GM21381 (cell line): ENCODE measurements at regions not wholly inside any gene's neighbourhood (a gene's known extent, or its start where the extent isn't known, plus 50 kb on each side); places are given as distances from the start of the nearest gene placed in this dataset.

Source experiments
- ATAC-seq: cut with Tn5 transposase; IDR thresholded peaks from one replicate; pipeline ENCODE4 v1.9.1; 2021; ENCODE audit warnings: mild to moderate bottlenecking, moderate library complexity; ENCODE audit not compliant: unreplicated experiment

DNA sequence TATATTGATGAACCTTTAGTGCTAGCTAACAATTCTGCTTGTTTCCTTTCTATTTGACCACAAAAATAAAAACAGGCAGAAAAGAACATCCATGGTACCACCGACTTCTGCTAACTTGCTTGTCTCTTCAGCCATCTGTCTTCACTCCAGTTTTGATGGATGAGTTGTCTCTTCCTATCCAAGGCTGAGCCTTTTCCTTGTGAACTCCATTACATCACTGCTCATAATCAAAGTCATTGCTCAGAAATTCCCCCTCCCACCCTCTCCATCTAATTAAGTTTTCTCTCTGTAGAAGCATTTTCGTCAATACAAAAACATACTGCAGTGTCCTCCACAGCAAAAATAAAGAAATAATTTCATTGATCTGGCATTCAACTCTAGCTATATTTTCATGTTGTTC, 184.4 kb downstream of the SPCS3 start:
- no peak for ATAC-seq

DNA sequence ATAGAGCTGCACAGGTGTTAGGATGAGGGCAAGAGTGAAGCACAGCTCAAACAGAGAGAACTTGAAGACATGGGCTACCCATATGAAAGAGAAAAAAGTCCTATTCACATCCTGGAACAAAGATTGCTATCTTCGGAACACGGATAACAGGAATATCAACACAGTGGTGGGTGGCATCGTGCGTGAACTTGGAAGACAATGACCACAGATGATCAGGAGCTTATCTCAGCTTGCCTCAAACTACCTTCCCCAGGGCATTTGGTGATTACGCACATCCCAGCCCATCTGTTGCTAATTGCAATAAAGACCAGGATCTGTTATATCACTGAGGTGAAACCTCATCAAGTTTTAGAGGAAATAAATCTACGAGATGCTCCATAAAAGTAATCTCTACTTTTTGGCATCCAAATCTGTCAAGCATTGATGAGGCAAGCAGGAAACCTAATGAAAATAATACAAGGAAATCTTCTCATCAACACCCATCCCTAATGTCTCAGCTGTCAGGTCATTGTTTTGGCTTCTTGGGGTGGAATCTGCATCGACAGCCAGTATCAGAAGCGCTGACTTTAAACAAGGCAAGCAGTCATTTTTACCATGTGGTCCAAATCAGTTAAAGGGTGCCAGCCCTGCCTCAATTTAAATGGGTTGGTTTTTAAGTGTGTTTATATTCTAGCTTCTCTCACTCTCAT, 188.2 kb downstream of the SPCS3 start:
- no peak for ATAC-seq

DNA sequence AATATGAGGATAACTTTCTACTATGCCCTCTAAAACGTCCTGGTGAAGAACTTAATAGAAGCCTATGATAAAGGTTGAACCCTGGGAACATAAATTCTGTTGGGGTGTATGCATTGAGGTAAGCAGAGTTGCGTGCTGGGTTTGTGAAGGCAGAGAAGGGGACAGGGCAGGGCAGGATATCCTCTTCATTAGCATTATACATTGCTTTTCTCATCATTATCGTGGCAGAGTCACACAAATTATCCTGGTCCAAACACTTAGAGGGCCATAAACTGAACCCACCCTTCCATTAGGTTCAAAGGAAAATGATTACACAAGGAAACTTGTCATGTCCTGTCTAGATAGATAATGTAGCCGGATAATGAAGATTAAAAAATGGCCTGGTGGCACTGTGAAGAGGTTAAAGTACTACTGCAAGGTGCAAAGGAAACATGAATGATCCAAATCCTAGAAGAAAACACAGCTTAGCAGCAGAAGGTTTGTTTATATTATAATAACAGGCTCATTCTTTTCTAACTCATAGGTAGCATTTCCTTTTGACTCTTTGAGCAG, 189.1 kb downstream of the SPCS3 start:
- no peak for ATAC-seq

DNA sequence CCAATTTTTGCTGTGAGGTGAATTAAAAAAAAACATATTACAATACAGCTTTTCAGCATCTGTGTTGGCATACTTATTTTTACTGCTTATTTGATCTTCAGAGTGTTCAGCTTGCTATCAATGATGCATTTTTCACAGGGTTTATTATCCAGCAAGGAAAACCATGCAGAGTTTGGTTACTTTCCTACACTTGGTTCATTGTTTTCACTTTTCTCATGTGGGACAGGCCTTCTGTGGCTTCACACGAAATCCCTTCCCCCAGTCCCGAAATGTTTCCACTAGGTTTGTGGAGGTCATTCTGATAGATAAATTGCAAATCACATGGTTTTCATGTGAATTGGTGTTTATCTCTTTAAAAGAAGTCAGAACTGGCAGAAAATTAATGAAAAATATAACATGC, 205.8 kb downstream of the SPCS3 start:
- ATAC-seq: no peak

DNA sequence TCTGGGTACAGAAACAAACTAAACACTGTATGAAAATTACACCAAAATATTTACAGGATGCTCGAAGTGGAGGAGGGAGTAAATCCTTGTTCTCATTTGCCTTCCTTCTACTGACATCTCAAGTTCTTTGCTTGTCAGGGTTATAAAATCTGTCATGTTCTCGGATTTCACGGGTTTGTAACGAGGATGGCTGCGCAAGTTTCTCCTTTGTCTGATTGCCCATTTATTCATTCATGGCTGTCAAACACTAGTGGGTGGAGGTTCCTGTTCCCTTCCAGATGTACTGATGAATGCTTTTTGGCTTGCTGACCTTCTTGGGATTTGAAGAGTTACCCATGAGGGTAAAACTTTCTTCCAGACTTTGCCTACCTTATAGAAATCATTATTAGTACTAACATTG, 206.9 kb downstream of the SPCS3 start:
- no peak for ATAC-seq

DNA sequence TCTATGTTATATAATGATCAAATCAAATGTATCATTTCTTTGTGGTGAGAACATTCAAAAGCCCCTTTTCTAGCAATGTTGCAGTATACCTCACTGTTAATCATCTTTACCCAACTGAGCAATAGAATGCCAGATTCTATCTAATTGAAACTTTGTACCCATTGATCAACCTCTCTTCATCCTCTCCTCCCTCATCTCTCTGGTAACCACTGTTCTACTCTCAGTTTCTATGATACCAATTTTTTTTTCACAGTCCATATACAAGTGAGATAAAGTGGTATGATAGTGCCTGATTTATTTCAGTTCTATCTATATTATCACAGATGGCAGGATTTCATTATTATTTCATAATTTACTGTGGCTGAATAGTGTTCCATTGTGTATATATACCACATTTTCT, 209.8 kb downstream of the SPCS3 start:
- no peak for ATAC-seq

DNA sequence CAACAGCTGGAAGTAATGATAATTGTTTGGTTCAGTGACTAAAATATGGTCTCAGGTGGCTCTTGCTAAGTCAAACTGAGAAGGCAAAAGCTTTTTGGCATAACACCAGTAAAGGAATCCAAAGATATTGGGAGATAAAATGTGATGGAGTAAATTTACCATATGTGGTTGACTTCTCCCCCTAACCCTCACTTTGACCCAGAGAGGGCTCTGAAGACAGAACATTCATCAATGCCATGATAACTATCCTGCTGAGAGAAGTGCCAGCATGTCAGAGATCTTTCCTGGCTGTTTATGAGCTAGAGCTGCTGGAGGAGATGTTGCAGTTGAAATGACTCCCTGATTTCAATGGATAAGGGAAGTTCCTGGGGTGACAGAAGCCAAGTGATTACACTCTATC, 213.4 kb downstream of the SPCS3 start:
- ATAC-seq: no peak

DNA sequence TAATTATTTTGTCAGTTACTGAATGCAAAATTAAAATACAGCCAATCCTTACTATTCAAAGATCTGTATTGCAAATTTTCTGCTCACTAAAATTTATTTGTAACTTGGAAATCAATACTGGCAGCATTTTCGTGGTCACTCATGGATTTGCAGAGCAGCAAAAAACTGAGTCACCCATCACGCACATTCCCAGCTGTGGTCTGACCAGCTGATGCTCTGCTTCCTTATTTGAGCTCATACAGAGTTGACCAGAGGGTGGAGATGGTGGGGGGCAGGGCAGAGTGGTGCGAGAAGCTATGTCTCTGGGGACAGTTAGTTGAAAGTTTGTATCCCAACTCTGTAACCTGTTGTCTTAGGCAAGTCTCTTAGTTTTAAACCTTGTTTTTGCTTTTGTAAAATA, 214.8 kb downstream of the SPCS3 start:
- ATAC-seq: no peak

DNA sequence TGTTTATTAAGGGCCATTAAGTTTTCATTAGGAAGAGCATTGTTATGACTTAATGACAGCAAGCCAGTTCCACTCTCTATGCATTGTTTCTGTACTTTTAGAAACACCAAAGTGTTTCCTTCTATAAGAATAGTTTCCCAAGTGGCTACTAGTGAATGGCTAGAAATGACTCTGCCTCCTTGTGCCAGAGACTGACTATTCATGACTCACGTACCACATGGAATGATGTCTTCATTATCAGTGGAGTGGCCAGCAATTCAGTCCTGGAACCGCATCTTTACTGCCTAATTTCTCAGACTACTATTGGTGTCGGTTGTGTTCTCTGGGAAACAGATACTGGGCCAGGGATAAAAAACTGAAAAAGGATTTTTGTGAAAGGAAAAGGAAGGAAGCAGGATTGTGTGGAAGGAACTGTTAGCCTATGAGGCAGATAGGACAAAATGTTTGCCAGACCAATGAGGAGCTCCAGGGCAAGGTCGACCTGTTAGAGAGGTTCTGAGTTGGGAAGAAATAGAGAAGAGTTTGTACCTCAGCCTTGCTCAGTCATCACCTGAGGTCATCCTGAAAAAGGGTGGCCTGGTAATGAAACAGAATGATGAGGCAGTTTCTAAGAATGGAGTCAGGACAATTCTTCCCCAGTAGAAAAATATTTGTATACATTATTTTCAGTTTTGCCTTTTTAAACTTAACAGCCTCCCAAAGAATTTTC, 218.6 kb downstream of the SPCS3 start:
- ATAC-seq: no peak

DNA sequence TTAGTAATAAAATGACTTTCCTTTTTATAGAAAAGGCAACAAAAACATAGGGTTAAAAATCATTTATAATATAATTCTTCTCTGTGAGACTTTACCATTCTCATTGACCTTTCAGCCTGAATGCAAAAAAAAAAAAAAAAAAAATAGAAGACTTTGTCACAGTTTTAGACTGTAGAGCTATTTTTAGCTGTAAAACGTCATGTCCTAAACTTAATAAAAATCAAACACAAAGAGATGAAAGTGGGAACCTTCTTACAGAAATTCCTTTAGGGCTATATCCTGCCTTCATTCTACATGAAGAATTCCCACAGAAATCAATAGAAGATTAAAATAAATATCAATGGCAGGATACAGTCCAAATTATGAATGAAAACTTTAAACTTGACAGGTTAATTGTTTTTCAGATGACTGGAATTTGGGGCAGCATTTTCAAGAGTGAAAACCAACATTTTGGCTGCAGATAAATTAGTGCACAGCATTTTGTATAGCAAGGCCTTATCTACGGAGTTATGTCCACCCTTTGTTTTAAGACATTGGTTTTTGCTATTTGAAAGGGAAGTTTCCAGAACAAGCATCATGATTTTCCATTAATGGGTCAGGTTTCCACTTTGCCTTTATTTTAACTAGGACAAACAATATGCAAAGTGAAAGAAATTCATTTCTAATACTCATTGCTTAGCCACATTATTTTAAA, 219.5 kb downstream of the SPCS3 start:
- no peak for ATAC-seq

DNA sequence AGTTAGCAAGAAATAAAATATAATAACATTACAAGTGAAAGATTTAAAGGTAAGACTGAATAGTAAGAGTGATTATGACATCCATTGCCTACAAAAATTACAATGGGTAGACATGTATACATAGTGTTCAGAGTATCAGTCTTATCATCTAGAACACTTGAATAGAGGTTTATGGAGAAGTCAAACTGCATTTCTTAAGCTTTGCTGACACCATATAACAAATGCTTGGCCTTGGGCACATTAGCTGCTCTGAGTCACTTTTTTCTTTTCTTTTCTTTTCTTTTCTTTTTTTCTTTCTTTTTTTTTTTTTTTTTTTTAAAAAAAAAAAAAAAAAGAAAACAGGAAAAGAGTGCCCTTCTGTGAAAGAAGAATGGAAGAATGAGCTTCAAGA, 220.0 kb downstream of the SPCS3 start:
- ATAC-seq: no peak

DNA sequence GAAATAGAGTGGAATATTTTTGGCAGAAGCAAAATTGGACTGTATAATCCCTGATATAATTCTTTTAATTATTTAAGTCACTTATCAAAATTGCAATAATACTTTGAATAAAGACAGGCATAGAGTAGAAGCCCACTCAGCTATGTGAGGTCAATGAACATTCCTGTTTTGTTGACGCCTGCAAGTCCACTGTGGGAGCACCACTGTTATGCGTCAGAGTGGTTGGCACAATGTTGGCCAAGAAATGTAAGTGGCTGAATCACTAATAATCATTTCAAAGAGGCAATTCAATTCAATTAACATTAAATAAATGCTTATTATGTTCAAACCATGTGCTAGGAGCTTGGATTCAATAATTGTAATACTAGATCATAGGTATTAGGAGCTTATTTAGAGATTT, 221.0 kb downstream of the SPCS3 start:
- no peak for ATAC-seq

DNA sequence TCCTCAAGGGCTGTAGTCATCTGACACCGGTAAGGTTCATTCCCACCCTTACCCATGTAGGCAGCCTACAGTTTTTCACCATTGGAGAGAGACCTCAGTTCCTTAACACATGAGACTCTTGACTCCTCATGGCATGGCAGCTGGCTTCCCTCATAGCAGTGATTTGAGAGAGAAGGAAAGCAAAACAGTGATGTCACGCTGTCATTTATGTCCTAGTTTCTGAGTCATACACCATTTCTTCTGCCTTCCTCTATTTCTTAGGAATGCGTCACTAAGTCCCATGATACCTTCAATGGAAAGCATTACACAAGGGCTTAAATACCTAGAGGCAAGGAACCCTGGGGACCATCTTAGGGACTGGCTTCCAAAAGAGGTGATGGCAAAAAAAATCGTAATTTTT, 226.1 kb downstream of the SPCS3 start:
- ATAC-seq: no peak

DNA sequence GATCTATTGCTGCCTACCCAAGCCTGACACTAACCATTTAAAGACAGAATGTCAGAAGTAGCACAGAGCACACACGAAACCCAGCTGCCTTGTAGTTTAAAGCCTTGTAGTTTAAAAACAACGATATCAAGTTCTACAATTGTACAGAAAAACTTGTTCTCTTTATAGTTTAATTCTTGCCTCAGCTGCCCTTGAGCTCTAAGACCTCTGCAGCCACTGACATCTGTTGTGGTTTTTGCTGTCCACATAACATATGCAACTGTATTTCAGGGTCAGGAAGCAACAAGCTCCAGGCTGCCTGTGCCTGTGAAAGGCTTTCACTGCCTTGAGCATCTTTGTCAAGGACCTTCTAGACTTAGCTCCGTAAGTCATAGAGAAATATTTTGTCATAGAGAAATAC, 227.2 kb downstream of the SPCS3 start:
- ATAC-seq: no peak

DNA sequence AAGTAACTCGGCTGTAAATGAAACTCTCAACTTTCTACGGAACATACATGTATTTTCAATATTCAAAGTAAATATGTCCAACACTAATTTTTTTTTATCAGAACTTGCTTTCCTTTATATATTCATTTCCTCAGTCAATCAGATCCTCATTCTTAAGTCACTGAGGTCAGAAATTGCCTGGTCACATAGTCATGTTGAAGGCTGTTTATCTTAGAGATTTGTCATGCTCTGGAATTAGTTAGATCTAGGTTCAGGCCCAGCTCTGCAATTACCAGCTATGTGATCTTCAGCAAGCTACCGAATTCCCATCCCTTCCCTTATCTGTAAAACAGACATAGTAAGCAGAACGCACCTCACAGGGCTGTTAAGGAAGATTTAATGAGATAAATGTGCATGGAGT, 228.8 kb downstream of the SPCS3 start:
- ATAC-seq: no peak

DNA sequence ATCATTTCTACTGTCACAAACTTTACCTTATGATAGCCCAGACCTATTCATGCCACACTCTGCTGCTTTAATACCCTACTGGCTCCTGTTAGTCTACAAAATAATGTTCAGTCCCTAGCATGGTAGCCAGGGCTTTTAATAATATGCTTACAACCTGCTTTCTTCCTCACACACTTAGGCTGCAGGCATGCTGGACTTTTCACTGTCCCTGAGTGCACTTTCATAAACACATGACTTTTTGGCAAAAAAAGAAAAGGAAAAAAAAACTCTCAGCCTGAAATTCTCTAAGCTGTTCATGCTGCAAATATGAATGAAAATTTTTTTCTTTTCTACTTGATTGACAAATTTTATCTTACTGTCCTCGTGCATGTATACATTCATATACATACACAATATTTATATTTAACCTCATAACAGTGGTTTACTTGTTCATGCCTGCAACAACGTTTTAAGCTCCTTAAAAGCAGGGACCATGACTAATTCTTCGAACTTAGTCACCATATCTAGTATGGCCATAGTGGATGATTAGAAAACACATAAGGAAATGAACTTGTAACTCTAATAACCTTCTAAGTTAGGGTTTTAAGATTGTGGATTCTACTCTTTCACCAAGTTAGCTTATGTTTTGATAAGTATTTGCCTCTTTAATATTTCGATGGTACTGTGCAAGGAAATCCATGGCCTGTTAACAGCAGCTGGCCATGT, 229.5 kb downstream of the SPCS3 start:
- no peak for ATAC-seq

DNA sequence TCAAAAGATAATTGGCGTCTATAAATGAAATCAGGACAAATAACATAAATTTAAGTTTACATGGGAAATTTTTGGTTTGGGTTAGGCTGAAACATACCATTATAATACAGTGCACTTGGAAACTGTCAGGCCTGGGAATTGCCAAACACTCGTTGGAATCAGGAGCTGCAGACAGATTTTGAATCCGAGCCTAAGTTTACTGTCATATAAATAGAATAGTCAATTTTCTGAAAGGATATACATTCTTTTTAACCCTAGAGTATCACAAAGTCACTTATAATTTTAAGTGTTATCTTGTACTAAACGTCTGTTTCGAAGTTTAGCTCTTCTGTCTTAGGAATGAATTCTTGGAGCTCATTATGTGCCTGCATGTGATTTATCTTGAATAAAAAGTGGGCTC, 234.1 kb downstream of the VEGFC start:
- ATAC-seq: no peak

DNA sequence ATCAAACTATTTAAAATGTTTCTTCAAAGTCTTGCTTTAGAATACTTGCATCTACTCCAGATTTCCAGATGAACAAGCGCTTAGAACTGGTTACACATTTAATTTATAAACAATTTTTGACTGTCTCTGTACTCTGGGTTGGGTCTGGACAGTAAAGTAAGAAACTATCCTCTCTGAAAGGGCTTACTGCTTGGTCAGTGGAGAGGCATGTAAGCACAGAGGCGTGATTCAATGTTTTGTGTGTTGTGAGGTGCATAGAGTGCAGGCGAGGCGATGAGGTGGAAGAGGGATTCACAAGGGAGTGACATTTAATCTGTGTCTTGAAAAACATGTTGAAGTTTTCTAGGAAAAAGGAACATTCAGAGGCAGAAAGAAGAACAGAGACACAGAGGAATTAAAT, 231.4 kb downstream of the VEGFC start:
- no peak for ATAC-seq

DNA sequence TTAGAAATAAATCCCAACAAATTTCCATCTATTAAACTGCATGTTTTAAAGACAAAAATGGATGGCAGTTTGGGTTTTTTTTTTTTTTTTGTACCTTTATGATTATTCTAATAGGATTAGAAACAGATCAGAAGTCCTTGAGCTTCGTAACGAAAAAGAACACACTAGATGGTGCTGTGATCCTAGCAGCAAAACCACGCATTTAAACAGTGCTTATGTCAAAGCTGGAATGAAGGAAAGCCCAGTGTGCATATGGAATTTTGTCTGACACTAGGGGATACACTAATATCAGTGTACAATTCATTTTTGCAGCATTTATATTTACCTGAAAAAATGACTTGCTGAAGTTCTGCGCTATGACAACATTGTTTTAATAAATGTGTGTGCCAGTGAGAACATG, 229.1 kb downstream of the VEGFC start:
- ATAC-seq: no peak

DNA sequence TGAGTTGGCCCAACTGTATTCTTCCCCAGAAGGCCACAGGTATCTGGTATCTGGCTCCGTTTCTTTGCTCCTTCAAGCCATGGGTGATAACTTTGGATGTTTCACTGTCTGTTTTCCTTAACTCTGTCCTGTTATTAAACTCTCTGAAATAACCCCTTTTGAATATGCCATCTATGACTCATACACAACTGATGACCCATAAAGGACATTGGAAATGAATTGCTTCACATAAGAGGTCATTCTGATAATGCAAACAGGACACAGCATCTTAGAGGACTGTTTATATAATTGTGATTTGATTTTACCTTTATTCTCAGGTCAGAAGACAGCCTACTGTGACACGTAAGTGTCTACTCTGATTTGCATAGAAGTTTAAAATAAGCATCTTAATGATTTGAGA, 227.7 kb downstream of the VEGFC start:
- ATAC-seq: no peak

DNA sequence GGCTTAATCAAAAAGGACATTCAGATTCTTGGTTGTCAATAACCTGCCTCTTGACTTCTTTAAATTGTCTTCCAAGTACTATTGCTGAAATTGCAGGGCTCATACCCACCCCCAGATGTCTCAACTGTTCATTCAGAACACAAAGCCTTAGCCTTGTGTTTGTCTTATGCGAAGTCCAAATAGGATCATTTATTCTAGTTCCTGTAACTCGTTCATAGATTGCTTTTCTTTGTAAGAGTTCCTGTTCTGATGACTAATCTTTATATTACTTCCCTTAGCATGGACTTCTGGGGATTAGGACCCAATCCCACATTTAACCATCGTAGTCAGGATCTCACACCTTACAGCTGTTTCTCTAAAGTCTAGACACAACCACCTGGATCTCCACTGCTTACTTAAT, 226.0 kb downstream of the VEGFC start:
- ATAC-seq: no peak
